HG03575 (cell line): ENCODE measurements at regions not wholly inside any gene's neighbourhood (a gene's known extent, or its start where the extent isn't known, plus 50 kb on each side); places are given as distances from the start of the nearest gene placed in this dataset.

Experiments
- ATAC-seq: cut with Tn5 transposase; IDR thresholded peaks from one replicate; pipeline ENCODE4 v1.9.1; 2021; ENCODE audit not compliant: unreplicated experiment, insufficient number of reproducible peaks, low FRiP score; ENCODE audit errors: extremely low read depth

- no peak for ATAC-seq
Observed at GRCh38 chr5:173714551-173715428, 98.3 kb upstream of the BOD1 start.

- no peak for ATAC-seq
Observed at GRCh38 chr5:173715607-173716006, 99.2 kb upstream of the BOD1 start.

GRCh38 chr5:173716058-173716682 lies 99.7 kb upstream of the BOD1 start:
- no peak for ATAC-seq

- ATAC-seq = no peak
Observed at GRCh38 chr5:173717959-173718358, 101.5 kb upstream of the BOD1 start.

DNA sequence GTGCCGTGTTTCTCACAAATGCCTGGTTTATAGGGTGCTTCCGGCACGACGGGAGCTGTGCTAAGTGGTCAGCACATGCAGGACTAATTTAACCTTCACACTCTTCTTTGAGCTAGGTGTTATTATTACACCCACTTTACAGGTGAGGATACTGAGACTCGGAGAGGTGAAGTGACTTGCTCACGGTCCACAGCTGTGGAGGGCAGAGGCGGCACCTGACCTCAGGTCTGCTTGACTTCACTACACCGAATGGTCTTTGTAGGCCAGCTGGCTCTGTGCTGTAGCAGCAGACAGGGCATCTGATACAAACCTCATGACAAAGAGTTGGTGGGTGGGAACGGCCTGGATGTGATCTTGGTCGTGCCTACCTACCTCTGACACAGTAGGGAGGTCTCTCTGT lies 102.0 kb upstream of the BOD1 start:
- no peak for ATAC-seq

GRCh38 chr5:173719731-173720082 lies 103.3 kb upstream of the BOD1 start:
- no peak for ATAC-seq

- ATAC-seq = no peak
Observed at GRCh38 chr5:173720286-173720952, 104.0 kb upstream of the BOD1 start.

GRCh38 chr5:173720953-173721600 lies 104.6 kb upstream of the BOD1 start:
- ATAC-seq = no peak

DNA sequence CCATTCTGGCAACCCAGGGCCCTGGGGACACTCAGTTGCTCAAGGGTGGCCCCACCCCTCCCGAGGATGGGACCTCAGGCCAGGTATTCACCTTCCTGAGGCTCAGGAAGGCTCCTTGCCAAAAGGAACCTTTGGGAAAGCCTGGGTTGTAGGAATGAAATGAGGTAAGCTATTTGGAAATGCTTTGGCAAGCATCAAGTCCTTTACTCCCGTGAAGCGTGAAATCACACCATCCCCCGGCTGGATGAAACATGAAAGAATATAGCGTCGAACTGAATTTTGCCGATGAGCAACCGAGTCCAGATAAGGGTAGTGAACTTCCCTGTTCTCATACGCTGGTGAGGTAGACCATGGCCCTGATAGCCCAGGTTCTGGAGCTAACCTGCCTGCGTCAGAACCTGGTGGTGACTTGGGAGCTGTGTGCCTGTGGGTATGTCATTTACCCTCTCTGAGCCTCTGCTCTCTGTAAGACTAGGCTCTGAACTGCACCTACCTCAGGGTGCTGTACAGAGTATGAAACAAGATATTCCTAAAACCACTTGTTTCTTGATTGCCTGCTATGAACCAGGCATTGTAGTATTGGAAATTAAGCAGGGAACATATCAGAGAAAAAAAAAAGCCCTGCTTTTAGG lies 105.3 kb upstream of the BOD1 start:
- no peak for ATAC-seq

GRCh38 chr5:173726846-173727557 lies 110.6 kb upstream of the BOD1 start:
- ATAC-seq = no peak

- ATAC-seq = no peak
Observed at GRCh38 chr5:173727839-173728778, 111.7 kb upstream of the BOD1 start.

DNA sequence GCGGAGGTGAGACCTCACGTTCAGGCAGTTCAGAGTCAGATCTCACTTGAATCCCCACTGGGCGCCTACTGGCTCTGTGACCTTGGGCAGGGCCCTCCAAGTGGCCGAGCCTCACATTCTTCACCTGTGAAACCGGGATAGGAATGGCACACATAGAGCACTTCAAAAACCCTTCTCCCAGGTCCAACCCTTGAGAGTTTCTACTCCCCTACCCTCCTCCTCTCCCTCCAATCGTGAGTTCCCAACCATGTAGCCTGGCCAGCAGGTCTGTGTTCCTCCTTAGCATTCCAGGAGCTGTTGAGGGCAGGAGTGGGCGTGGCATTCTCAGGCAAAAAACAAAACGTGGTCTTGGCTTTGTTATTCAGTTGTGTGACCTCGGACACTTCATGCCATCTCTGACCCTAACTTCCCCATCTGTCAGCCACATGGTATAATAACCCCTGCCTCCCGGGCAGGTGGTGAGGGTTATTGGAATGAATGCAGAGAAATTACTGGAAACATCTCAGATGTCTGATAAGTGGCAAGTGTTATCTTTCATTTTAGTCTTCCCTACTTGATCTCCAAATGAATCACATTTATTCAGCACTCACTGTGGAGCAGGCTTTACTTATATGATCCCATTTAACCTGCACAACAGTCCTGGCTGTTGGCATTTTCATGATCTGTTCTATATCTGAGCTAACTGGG lies 112.8 kb upstream of the BOD1 start:
- ATAC-seq = no peak

DNA sequence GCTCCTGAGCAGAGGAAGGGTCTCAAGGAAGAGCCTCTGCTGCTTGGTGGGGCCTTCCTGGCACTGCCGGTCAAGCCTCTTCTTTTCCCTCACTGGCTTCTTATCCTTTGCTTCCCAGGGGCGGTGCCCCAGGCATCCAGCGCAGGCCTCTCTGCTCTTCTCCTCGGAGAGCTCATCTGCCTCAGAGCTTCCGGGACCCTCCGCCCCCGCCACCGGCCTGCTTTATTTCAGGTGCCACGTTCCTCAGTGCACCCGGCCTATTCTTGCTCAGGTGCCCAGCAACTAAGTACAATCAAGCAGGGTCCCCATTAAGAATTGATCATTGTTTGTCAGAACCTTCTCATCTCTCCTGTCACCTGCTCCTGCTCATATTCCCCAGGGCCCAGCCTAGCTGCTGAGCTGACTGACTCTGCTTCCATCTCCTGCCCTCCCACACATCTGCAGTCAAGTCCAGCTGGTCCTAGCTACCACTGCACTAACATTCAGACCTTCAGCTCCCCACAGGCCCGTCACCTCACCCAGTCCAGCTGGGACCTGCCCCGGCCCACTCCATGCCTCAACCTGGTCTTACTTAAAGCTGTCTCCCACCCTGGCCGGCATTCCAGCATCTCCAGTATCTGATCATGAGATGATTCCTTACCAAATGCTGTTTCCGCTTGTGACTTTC lies 114.3 kb upstream of the BOD1 start:
- ATAC-seq = no peak

DNA sequence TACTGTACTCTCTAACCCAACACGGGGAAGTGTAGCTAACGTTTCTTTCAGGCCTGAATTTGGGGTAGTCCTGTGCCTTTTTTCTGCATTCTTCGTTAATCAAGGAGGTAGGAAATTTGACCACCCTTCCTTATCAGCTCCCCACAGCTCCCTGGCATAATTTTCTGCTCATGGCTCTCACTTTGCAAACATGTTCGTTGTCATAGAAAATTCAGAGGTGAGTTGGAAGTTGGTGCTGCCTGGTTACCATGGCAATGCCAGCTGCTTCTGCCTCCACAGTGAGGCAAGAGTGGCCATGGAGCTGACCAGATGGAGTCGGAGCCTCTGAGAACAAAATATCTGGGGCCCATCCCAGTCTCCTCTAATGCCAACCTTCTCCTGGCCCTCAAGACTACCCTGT lies 116.6 kb upstream of the BOD1 start:
- no peak for ATAC-seq

- no peak for ATAC-seq
Observed at GRCh38 chr5:173733425-173733824, 117.0 kb upstream of the BOD1 start.

DNA sequence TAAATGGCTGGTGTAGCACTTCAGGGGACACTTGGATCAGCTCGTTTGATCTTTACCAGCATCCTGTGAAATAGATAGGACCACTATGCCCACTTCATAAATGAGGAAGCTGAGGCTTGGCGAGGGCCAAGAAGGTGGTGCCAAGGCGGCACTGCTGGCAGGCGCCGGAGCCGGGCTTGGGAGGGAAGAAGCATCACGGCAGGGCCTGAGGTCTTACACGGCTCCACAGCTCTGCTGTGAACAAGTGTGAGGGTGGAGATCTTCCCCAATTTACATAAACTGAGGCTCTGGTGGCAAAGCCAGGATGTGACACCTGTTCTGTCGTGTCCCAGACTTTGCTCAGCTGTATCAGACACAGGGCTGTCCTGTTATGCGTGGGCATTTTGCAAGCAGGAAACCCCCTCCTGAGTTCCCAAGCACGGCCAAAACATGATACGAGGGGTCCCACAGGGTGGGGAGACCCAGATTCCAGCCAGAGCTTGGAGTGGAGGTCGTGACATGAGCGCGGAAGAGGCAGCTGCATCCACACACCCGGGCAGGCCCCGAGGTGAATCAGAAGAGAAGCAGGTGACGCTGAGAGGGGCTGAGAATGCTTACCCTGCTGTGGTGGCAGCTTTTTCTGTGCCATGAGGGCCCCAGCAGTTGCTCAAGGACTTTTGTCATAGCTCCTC lies 117.5 kb upstream of the BOD1 start:
- no peak for ATAC-seq
